ENCODE measurements at regions not wholly inside any gene's neighbourhood (a gene's known extent, or its start where the extent isn't known, plus 50 kb on each side); places are given as distances from the start of the nearest gene placed in this dataset.
"Not testable (repeated sequence)": the region's sequence is repeated elsewhere in the genome, so short reads cannot be mapped to it uniquely, and the experiment has no call there.

- peak; percentile 87 for DNase-seq (ENCODE audit: low read depth, low spot score)
Measured at GRCh38 chr7:25069900-25070443, 55.1 kb downstream of the CYCS start.

DNA sequence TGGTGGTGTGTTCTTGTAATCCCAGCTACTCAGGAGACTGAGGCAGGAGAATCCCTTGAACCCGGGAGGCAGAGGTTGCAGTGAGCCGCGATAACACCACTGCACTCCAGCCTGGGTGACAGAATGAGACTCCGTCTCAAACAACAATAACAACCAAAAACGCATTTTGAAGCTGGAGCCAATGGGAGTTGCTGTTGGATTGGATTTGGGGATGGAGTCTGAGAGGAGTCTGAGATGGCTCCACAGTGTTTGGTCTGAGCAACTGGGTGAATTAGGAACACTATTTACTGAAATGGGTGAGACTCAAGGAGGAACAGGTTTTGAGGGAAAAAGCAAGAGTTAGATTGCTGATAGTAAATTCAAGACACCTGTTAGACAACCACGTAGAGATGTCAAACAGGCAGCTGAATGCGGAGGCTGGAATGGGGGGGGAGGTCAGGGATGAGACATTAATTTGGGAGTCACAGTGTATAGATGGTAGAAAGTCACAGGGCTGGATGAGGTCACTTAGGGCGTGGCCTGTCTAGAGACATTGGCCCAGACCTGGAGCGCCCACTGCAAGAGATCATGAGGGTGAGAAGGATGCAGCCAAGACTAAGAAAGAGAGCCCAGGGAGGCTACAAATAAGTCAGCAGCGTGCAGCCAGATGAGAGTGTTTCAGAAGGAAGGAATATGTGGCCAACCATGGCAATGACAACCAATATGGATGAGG, 56.4 kb downstream of the CYCS start:
- DNase-seq (ENCODE audit: low read depth, low spot score), result no peak

- DNase-seq (ENCODE audit: low read depth, low spot score), result no peak
Measured at GRCh38 chr7:25067726-25068501, 57.1 kb downstream of the CYCS start.

DNA sequence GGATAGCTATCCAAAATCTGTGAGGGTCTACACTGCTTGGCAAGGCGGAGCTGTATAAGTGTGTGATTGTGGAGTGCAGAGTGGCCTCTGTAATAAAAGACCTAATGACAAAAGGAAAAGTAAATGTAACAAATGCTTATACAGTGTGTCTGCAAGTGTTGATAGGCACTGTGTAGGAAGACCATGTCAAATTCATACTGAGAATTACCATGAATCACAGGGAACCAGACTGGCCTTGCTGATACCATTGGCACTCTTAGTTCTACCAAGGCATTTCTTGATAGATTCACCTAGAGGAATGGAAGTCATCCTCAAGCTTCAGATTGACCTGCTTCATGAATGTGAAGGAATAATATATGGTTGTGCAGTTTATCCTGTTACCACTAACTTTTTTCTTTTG, 58.8 kb downstream of the CYCS start:
- DNase-seq (ENCODE audit: low read depth, low spot score), result no peak

- no peak for DNase-seq (ENCODE audit: low read depth, low spot score)
Measured at GRCh38 chr7:25062380-25062779, 62.7 kb downstream of the CYCS start.

DNA sequence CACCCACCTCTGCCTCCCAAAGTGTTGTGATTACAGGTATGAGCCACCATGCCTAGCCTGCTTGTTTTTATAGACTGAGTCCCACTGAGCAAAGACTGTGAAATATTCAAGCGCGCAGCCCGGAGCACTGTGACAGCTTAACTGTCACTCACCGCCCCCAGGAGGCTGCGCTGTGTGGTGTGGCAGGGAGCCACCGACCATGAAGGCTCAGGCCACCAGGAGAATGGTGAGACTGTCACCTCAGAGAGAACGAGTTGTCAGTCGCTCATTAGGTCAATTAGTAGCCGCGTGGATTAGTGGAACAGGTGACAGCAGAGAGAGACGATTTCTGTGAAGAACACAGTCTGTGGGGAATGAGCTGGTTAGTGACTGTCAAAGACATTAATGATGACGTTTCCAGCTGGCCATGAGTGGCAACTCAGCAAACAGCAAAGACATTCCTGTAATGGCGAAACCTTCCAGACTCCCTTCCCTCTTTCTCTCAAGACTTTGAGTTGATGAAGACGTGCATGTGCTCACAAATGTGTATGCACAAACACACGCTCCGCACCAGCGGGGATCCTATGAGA, 64.5 kb downstream of the CYCS start:
- no peak for DNase-seq (ENCODE audit: low read depth, low spot score)

GRCh38 chr7:25059576-25059975, 65.5 kb downstream of the CYCS start:
- no peak for DNase-seq (ENCODE audit: low read depth, low spot score)

DNA sequence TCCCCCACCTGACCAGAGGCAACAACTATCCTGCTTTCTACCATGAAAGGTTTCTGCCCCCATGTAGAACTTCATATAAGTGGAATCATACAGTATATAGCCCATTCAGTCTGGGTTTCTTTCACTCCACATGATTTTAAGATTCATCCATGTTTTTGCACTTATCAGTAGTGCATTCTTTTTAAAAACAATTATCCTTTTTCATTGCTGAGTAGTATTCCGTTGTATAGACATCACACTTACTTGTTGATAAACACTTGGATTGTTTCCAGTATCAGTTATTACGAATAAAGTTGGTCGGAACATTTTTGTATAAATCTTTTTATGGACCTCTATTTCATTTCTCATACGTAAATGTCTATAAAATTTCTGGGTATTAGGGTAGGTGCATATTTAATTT, 68.7 kb downstream of the CYCS start:
- DNase-seq (ENCODE audit: low read depth, low spot score), result no peak

DNA sequence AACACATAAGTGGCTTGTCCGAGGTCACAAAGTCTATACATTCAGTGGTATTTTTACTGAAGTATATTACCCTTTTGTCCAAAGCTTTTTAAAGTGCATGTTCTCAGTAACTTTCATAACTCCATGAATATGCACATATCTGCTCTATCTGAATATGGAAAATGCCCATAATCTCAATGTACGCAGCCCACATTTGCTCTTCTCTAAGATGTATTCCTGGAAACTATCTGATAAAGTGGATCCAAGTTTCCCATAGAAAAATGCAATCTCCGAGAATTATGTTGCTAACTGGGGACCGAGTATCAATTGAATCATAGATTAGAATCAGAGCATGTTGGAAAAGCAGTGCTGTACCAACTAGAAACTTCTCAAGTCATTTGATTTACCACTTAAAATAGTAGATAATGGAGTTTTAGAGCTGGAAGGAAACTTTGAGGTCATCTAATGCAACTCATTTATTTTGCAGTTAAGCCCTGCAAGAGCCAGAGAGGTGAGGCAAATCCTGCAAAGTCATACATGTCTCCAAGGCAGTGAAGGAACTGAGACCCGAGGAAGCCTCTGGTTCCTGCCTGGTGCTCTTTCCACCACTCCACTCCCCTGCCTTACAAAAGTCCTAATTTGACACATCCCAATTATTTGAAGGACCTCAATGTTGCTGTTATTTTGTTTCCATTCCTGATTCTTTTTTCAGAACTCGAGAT, 69.4 kb downstream of the CYCS start:
- DNase-seq (ENCODE audit: low read depth, low spot score), result no peak

- DNase-seq (ENCODE audit: low read depth, low spot score), result no peak
Measured at GRCh38 chr7:25054819-25055519, 70.1 kb downstream of the CYCS start.

DNA sequence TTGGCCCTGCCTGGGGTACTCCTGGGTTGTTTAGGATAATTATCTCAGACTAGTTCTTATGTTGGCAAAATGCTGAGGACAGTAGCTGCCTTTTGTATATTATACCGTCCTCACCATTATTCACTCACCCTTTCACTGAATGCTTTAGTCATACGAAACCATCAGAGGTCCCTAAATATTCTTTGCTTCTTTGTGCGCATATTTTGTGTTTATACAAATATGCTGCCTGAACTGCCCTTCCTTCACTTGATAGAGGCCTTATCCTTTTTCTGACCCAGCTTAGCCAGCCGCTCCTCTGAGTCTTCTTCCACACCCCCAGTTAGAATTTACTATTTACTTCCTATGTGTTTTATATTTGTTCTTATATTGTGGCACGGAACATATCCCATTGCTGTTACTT, 70.2 kb upstream of the OSBPL3 start:
- DNase-seq (ENCODE audit: low read depth, low spot score), result no peak

DNA sequence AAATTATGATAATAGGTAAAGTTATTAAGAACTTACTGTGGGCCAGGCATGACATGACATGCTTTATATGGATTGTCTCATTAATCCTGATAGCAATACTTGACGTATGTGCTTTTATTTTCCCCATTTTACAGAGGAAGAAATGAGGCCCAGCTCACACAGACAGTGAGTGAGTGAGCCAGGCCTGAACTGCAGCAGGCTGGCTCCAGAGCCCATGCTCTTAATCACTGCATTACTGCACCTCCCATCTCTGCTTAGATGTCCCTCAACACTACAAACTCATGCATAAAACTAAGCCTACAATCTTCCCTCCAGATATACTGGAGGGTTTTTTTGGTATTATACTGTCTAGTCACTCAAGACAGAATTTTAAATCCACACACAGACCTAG, 68.5 kb upstream of the OSBPL3 start:
- DNase-seq (ENCODE audit: low read depth, low spot score), result no peak

GRCh38 chr7:25047571-25048443, 67.8 kb upstream of the OSBPL3 start:
- DNase-seq (ENCODE audit: low read depth, low spot score), result not testable (repeated sequence)

DNA sequence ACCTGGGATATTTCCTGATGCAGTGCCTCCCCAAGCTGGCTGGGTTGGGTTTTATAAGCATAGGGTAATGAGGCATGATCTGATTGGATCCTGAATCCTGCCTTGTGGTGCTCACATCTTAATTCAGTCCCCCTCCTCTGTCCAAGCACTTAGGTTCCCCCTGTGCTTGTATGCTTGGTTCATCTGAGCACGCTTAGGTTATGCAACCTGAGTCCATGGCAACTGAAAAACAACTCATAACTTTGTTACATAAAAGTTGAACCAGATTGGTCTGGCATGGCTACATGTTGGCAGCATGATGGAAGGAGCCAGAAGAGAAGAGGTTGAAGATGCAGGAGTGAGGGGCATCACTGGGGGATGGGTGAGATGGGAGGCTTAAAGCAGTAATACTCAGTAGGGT, 57.3 kb upstream of the OSBPL3 start:
- no peak for DNase-seq (ENCODE audit: low read depth, low spot score)

GRCh38 chr7:25035274-25035673, 55.3 kb upstream of the OSBPL3 start:
- no peak for DNase-seq (ENCODE audit: low read depth, low spot score)

DNA sequence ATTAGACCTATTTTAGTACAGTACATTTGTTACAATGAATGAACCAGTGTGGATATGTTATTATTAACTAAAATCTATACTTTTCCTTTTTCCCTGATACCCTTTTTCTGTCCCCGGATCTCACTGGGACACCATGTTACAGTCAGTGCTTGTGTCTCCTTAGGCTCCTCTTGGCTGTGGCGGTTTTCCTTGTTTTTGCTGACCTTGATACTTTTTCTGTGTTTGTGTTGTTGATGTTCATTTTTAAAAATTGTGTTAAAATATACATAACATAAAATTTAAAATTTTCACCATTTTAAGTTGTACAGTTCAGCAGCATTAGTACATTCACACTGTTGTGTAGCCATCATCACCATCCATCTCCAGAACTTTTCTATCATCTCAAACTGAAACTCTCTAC, 54.2 kb upstream of the OSBPL3 start:
- no peak for DNase-seq (ENCODE audit: low read depth, low spot score)

DNA sequence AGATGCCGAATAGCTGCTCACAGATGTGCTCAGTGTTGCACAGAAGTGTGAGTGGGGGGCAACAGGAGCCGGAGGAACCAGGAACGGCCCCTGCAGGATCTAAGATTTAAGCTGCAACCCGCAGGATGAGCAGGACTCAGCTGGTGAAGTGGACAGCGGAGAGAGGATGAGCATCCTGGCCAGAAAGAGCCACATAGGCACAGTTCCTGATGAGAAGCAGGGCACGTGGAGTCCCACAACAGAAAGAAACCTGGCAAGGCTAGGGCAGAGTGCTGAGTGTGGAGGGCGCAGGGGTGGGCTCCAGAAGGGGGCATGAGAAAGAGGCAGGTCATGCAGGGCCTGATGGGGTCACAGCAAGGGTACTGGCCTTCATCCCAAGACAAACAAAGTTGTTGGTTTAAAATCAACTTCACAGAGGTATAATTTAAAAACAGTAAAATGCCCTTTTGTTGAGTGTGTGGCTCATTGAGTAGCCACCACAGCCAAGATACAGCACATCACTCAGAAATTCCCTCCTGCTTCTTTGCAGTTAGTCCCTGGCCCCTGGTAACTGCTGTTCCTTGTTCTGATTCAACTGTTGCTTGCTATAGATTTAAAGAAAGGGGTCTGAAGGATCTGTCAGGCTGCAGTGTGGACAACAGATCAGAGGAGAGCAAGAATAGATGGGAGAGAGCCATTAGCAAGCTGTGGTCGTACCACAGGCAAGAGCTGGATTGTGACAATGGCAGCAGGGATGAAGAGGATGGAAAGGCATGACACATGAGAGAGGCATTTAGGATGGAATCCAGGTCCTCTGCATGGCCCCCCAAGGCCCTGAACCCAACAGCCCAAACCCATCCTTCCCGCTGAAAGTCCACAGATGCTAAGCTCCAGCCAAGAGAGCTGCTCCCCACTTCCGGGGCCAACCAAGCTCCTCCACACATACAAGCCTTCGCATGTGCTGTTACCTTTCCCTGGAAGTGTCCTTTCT, 53.1 kb upstream of the OSBPL3 start:
- DNase-seq (ENCODE audit: low read depth, low spot score), result peak; percentile 60

- DNase-seq (ENCODE audit: low read depth, low spot score), result peak; percentile 46
Measured at GRCh38 chr7:25031432-25031831, 51.5 kb upstream of the OSBPL3 start.

DNA sequence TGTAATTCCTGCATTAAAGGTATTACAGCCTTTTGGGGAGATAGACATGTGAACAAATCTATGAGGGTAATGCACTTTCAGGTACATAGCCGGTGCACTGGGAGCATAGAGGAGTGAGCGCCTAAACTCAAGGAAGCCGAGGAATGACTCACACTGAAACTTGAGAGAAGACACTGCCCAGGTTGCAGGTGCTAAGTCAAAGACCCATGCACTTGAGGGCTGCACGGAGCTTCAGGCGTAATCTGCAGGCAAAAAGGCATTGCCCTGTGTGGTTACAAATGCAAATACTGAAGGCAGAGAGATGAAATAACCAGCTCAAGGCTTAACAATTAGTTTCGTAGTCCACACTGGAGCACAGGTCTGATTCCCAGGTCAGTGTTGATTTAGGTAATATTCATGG, 51.0 kb upstream of the OSBPL3 start:
- DNase-seq (ENCODE audit: low read depth, low spot score), result no peak

All from astrocyte of the hippocampus (primary cell).